ENCODE measurements at regions not wholly inside any gene's neighbourhood (a gene's known extent, or its start where the extent isn't known, plus 50 kb on each side); places are given as distances from the start of the nearest gene placed in this dataset.

GRCh38 chr5:115736004-115736689, 80.3 kb downstream of the CDO1 start:
- no peak for DNase-seq (ENCODE audit: low read depth)
- H3K4me3 ChIP-seq (ENCODE audit: low read depth, low read length): no peak overlapping the region
- H3K27me3 ChIP-seq (ENCODE audit: control insufficient read depth, insufficient read depth, low read length): peaks cover 3% of the 10 kb centered on the region
- no peak for TF ChIP-seq CTCF (IDR thresholded peaks at IDR 0.05; ENCODE audit: insufficient read depth, low read depth, low read length)
- no peaks in the 10 kb centered on the region for H3K36me3 ChIP-seq (ENCODE audit: control insufficient read depth, insufficient read depth, low read length)
- ChIA-PET CTCF (interaction anchor here (0.6 kb wide), 1 partner anchor 52 kb away, joined by 4 read pairs; no protein-coding TSS in a partner anchor), POLR2A (no interaction called here)

- peaks cover 3% of the 10 kb centered on the region for H3K27me3 ChIP-seq (ENCODE audit: control insufficient read depth, insufficient read depth, low read length)
- no peak for DNase-seq (ENCODE audit: low read depth)
- H3K4me3 ChIP-seq (ENCODE audit: low read depth, low read length): no peak overlapping the region
- CTCF ChIA-PET: no interaction called here
- no peak for TF ChIP-seq CTCF (IDR thresholded peaks at IDR 0.05; ENCODE audit: insufficient read depth, low read depth, low read length)
- H3K36me3 ChIP-seq (ENCODE audit: control insufficient read depth, insufficient read depth, low read length): no peaks in the 10 kb centered on the region
- POLR2A ChIA-PET: no interaction called here
These were observed 81.1 kb downstream of the CDO1 start for GRCh38 chr5:115735108-115735998.

- no peaks in the 10 kb centered on the region for H3K36me3 ChIP-seq (ENCODE audit: control insufficient read depth, insufficient read depth, low read length)
- no peak overlapping the region for H3K4me3 ChIP-seq (ENCODE audit: low read depth, low read length)
- no peak for TF ChIP-seq CTCF (IDR thresholded peaks at IDR 0.05; ENCODE audit: insufficient read depth, low read depth, low read length)
- DNase-seq (ENCODE audit: low read depth): no peak
- CTCF ChIA-PET: no interaction called here
- peaks cover 3% of the 10 kb centered on the region for H3K27me3 ChIP-seq (ENCODE audit: control insufficient read depth, insufficient read depth, low read length)
- POLR2A ChIA-PET: no interaction called here
These were observed 82.9 kb downstream of the CDO1 start for GRCh38 chr5:115733607-115734006.

GRCh38 chr5:115732026-115732425, 84.4 kb downstream of the CDO1 start:
- ChIA-PET POLR2A (no interaction called here), CTCF (no interaction called here)
- Histone ChIP-seq H3K36me3 (ENCODE audit: control insufficient read depth, insufficient read depth, low read length) (no peaks in the 10 kb centered on the region), H3K27me3 (ENCODE audit: control insufficient read depth, insufficient read depth, low read length) (peaks cover 3% of the 10 kb centered on the region), H3K4me3 (ENCODE audit: low read depth, low read length) (no peak overlapping the region)
- no peak for TF ChIP-seq CTCF (IDR thresholded peaks at IDR 0.05; ENCODE audit: insufficient read depth, low read depth, low read length)
- DNase-seq (ENCODE audit: low read depth): no peak

- no peak for TF ChIP-seq CTCF (IDR thresholded peaks at IDR 0.05; ENCODE audit: insufficient read depth, low read depth, low read length)
- H3K4me3 ChIP-seq (ENCODE audit: low read depth, low read length): no peak overlapping the region
- no peaks in the 10 kb centered on the region for H3K36me3 ChIP-seq (ENCODE audit: control insufficient read depth, insufficient read depth, low read length)
- ChIA-PET POLR2A (no interaction called here), CTCF (no interaction called here)
- H3K27me3 ChIP-seq (ENCODE audit: control insufficient read depth, insufficient read depth, low read length): no peaks in the 10 kb centered on the region
- DNase-seq (ENCODE audit: low read depth): no peak
These were observed 90.9 kb downstream of the CDO1 start for GRCh38 chr5:115725522-115725921.

Data from BJ (cell line).